GM23338 (cell line): ENCODE measurements at regions not wholly inside any gene's neighbourhood (a gene's known extent, or its start where the extent isn't known, plus 50 kb on each side); places are given as distances from the start of the nearest gene placed in this dataset.

Source experiments
- ATAC-seq: fragments of 200-7000 bp; cut with Tn5 transposase; 3 replicates; pipeline ENCODE4 v1.9.1; 2020
- DNase-seq: peaks from one replicate; pipeline ENCODE4 v3.0.0-alpha.2; 2015; ENCODE audit warnings: low spot score
- H2AFZ ChIP-seq: fragments of 200-600 bp; sonication (generic); 2 replicates; pipeline ENCODE4 v1.8.0; 2016; ENCODE audit warnings: antibody characterized with exemption, mild to moderate bottlenecking, moderate library complexity
- H3F3A ChIP-seq: fragments of 200-600 bp; sonication (generic); replicated peaks from 2 replicates; pipeline ENCODE4 v1.8.0; 2017; ENCODE audit warnings: antibody characterized with exemption, mixed run types, low read depth
- H3K27ac ChIP-seq: fragments of 200-600 bp; sonication (generic); 2 replicates; pipeline ENCODE4 v1.6.1; 2016; ENCODE audit warnings: low read depth
- H3K27me3 ChIP-seq: fragments of 200-600 bp; sonication (generic); 2 replicates; pipeline ENCODE4 v1.8.0; 2016; ENCODE audit warnings: mild to moderate bottlenecking, mixed run types, moderate library complexity; ENCODE audit not compliant: insufficient read depth
- H3K36me3 ChIP-seq: fragments of 200-600 bp; sonication (generic); 2 replicates; pipeline ENCODE4 v1.8.0; 2016; ENCODE audit warnings: mild to moderate bottlenecking; ENCODE audit not compliant: insufficient read depth
- H3K4me1 ChIP-seq: fragments of 200-600 bp; sonication (generic); 2 replicates; pipeline ENCODE4 v1.8.0; 2016; ENCODE audit warnings: mild to moderate bottlenecking, moderate library complexity; ENCODE audit not compliant: insufficient read depth
- H3K4me2 ChIP-seq: fragments of 200-600 bp; sonication (generic); 2 replicates; pipeline ENCODE4 v1.7.1; 2017; ENCODE audit warnings: mixed run types
- H3K4me3 ChIP-seq: fragments of 200-600 bp; sonication (generic); 2 replicates; pipeline ENCODE4 v1.6.1; 2016; ENCODE audit warnings: mixed run types
- H3K79me2 ChIP-seq: fragments of 200-600 bp; sonication (generic); replicated peaks from 2 replicates; pipeline ENCODE4 v1.8.0; 2017; ENCODE audit warnings: mild to moderate bottlenecking; ENCODE audit not compliant: insufficient read depth
- H3K9me2 ChIP-seq: fragments of 200-600 bp; sonication (generic); 2 replicates; pipeline ENCODE4 v1.8.0; 2017; ENCODE audit not compliant: insufficient read depth
- H4K20me1 ChIP-seq: fragments of 200-600 bp; sonication (generic); replicated peaks from 2 replicates; pipeline ENCODE4 v1.8.0; 2017; ENCODE audit warnings: mild to moderate bottlenecking; ENCODE audit not compliant: insufficient read depth
- H3K27ac Mint-ChIP-seq: 2 replicates; pipeline ENCODE4 v1.8.0; 2020; ENCODE audit warnings: inconsistent platforms, mild to moderate bottlenecking, moderate library complexity, mixed read lengths
- H3K27me3 Mint-ChIP-seq: 3 replicates; pipeline ENCODE4 v1.8.0; 2022; ENCODE audit warnings: low read depth, mild to moderate bottlenecking, moderate library complexity, mixed read lengths, inconsistent platforms; ENCODE audit not compliant: insufficient read depth, poor library complexity
- H3K36me3 Mint-ChIP-seq: 3 replicates; pipeline ENCODE4 v1.8.0; 2021; ENCODE audit warnings: low read depth, mild to moderate bottlenecking, inconsistent platforms, moderate library complexity, mixed read lengths
- H3K4me1 Mint-ChIP-seq: 3 replicates; pipeline ENCODE4 v1.8.0; 2020; ENCODE audit warnings: mild to moderate bottlenecking, inconsistent platforms, mixed read lengths
- H3K4me3 Mint-ChIP-seq: 3 replicates; pipeline ENCODE4 v1.8.0; 2021; ENCODE audit warnings: moderate library complexity, mild to moderate bottlenecking, inconsistent platforms, mixed read lengths
- H3K9me3 Mint-ChIP-seq: 3 replicates; pipeline ENCODE4 v1.8.0; 2020; ENCODE audit warnings: moderate library complexity, mild to moderate bottlenecking, inconsistent platforms, mixed read lengths
- CREB1 ChIP-seq: fragments of 250-450 bp; sonication (Bioruptor Pico); IDR thresholded peaks from 2 replicates; pipeline ENCODE4 v1.5.0; 2020; ENCODE audit warnings: low read depth, mild to moderate bottlenecking, moderate library complexity
- EZH2 ChIP-seq: fragments of 200-600 bp; sonication (generic); IDR thresholded peaks from one replicate; pipeline ENCODE4 v1.8.0; 2017; ENCODE audit warnings: antibody characterized with exemption, mild to moderate bottlenecking, low read depth; ENCODE audit not compliant: unreplicated experiment
- EZH2phosphoT487 ChIP-seq: fragments of 200-600 bp; sonication (generic); IDR thresholded peaks from one replicate; pipeline ENCODE4 v1.8.1; 2018; ENCODE audit warnings: antibody characterized with exemption; ENCODE audit not compliant: unreplicated experiment
- JUNB ChIP-seq: IDR thresholded peaks from one replicate; pipeline ENCODE4 v1.6.1; 2016; ENCODE audit warnings: antibody characterized with exemption; ENCODE audit not compliant: unreplicated experiment
- NANOG ChIP-seq: IDR thresholded peaks from 2 replicates; pipeline ENCODE4 v1.6.1; 2016; ENCODE audit warnings: antibody characterized with exemption, borderline replicate concordance
- POLR2AphosphoS5 ChIP-seq: IDR thresholded peaks from 2 replicates; pipeline ENCODE4 v1.6.1; 2016; ENCODE audit warnings: antibody characterized with exemption, low read depth
- STAT1 ChIP-seq: IDR thresholded peaks from one replicate; pipeline ENCODE4 v1.6.1; 2016; ENCODE audit warnings: antibody characterized with exemption; ENCODE audit not compliant: unreplicated experiment
- ZNF114 ChIP-seq: fragments of 250-450 bp; sonication (Bioruptor Pico); IDR thresholded peaks from 2 replicates; pipeline ENCODE4 v1.5.0; 2020; ENCODE audit warnings: mild to moderate bottlenecking, moderate library complexity
- ZNF331 ChIP-seq: fragments of 250-450 bp; sonication (Bioruptor Pico); IDR thresholded peaks from 2 replicates; pipeline ENCODE4 v1.5.0; 2020; ENCODE audit warnings: low read depth, mild to moderate bottlenecking, moderate library complexity
- TF ChIP-seq, protein P1 (sequence below): fragments of 250-450 bp; sonication (Bioruptor Pico); IDR thresholded peaks from 2 replicates; pipeline ENCODE4 v1.5.0; 2020; ENCODE audit warnings: mild to moderate bottlenecking, moderate library complexity
- TF ChIP-seq, protein P2 (sequence below): IDR thresholded peaks from 2 replicates; pipeline ENCODE4 v1.6.1; 2016; ENCODE audit warnings: antibody characterized with exemption
- TF ChIP-seq, protein P3 (sequence below), 2 experiments: fragments of 200-600 bp in 1 of 2; sonication (generic) in 1 of 2; conservative IDR thresholded peaks; 2 replicates each; pipeline versions ENCODE4 v1.5.1 to v1.6.1; 2016 to 2017; ENCODE audit warnings: antibody characterized with exemption in 2 of 2, low read depth in 2 of 2, mild to moderate bottlenecking in 2 of 2, moderate library complexity in 1 of 2
- TF ChIP-seq, protein P4 (sequence below): IDR thresholded peaks from one replicate; pipeline ENCODE4 v1.6.1; 2018; ENCODE audit warnings: antibody characterized with exemption; ENCODE audit not compliant: unreplicated experiment

DNA sequence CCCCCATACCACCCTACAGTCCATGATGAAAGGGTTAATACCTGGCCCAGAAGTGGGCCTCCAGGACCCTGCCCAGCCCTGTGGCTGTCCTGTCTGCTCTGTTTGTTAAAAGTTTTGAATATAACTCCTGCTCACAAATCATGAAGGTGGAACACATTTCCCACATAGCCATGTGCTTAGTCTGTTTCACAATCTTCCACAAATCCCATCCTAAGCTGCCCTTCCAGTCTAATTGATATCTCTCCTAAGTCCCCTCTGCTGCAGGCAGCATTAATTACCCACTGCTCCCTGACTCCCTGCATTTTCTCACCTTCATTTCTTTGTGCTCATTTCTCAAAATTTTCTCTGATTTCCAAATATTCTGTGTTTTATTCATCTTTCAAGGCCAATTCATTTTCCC, 142.6 kb downstream of the AASDH start:
- H4K20me1 ChIP-seq = no peaks in the 10 kb centered on the region
- Mint-ChIP-seq H3K36me3 (no peaks in the 10 kb centered on the region), H3K9me3 (no peaks in the 10 kb centered on the region), H3K4me1 (peaks cover 27% of the 10 kb centered on the region), H3K27me3 (peaks cover 4% of the 10 kb centered on the region), H3K4me3 (no peak overlapping the region), H3K27ac (no peak overlapping the region)
- H3K79me2 ChIP-seq = no peaks in the 10 kb centered on the region
- H3K9me2 ChIP-seq = no peaks in the 10 kb centered on the region; the same call in 1 of the 2 replicates
- H3K4me3 ChIP-seq = no peak overlapping the region
- H3K27ac ChIP-seq = no peak overlapping the region
- no peaks in the 10 kb centered on the region for H3K36me3 ChIP-seq
- ATAC-seq (no peak), DNase-seq (no peak)
- no peak overlapping the region for H2AFZ ChIP-seq
- H3K4me2 ChIP-seq = no peak overlapping the region
- TF ChIP-seq NANOG (no peak), CREB1 (CRISPR knock-in tag) (no peak), EZH2phosphoT487 (no peak), ZNF331 (CRISPR knock-in tag) (no peak), POLR2AphosphoS5 (no peak), EZH2 (no peak), JUNB (no peak), STAT1 (no peak), ZNF114 (CRISPR knock-in tag) (no peak)
- TF ChIP-seq, protein P1, sequence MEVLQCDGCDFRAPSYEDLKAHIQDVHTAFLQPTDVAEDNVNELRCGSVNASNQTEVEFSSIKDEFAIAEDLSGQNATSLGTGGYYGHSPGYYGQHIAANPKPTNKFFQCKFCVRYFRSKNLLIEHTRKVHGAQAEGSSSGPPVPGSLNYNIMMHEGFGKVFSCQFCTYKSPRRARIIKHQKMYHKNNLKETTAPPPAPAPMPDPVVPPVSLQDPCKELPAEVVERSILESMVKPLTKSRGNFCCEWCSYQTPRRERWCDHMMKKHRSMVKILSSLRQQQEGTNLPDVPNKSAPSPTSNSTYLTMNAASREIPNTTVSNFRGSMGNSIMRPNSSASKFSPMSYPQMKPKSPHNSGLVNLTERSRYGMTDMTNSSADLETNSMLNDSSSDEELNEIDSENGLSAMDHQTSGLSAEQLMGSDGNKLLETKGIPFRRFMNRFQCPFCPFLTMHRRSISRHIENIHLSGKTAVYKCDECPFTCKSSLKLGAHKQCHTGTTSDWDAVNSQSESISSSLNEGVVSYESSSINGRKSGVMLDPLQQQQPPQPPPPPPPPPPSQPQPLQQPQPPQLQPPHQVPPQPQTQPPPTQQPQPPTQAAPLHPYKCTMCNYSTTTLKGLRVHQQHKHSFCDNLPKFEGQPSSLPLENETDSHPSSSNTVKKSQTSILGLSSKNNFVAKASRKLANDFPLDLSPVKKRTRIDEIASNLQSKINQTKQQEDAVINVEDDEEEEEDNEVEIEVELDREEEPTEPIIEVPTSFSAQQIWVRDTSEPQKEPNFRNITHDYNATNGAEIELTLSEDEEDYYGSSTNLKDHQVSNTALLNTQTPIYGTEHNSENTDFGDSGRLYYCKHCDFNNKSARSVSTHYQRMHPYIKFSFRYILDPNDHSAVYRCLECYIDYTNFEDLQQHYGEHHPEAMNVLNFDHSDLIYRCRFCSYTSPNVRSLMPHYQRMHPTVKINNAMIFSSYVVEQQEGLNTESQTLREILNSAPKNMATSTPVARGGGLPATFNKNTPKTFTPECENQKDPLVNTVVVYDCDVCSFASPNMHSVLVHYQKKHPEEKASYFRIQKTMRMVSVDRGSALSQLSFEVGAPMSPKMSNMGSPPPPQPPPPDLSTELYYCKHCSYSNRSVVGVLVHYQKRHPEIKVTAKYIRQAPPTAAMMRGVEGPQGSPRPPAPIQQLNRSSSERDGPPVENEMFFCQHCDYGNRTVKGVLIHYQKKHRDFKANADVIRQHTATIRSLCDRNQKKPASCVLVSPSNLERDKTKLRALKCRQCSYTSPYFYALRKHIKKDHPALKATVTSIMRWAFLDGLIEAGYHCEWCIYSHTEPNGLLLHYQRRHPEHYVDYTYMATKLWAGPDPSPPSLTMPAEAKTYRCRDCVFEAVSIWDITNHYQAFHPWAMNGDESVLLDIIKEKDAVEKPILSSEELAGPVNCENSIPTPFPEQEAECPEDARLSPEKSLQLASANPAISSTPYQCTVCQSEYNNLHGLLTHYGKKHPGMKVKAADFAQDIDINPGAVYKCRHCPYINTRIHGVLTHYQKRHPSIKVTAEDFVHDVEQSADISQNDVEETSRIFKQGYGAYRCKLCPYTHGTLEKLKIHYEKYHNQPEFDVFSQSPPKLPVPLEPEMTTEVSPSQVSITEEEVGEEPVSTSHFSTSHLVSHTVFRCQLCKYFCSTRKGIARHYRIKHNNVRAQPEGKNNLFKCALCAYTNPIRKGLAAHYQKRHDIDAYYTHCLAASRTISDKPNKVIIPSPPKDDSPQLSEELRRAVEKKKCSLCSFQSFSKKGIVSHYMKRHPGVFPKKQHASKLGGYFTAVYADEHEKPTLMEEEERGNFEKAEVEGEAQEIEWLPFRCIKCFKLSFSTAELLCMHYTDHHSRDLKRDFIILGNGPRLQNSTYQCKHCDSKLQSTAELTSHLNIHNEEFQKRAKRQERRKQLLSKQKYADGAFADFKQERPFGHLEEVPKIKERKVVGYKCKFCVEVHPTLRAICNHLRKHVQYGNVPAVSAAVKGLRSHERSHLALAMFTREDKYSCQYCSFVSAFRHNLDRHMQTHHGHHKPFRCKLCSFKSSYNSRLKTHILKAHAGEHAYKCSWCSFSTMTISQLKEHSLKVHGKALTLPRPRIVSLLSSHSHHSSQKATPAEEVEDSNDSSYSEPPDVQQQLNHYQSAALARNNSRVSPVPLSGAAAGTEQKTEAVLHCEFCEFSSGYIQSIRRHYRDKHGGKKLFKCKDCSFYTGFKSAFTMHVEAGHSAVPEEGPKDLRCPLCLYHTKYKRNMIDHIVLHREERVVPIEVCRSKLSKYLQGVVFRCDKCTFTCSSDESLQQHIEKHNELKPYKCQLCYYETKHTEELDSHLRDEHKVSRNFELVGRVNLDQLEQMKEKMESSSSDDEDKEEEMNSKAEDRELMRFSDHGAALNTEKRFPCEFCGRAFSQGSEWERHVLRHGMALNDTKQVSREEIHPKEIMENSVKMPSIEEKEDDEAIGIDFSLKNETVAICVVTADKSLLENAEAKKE = no peak
- TF ChIP-seq, protein P2, sequence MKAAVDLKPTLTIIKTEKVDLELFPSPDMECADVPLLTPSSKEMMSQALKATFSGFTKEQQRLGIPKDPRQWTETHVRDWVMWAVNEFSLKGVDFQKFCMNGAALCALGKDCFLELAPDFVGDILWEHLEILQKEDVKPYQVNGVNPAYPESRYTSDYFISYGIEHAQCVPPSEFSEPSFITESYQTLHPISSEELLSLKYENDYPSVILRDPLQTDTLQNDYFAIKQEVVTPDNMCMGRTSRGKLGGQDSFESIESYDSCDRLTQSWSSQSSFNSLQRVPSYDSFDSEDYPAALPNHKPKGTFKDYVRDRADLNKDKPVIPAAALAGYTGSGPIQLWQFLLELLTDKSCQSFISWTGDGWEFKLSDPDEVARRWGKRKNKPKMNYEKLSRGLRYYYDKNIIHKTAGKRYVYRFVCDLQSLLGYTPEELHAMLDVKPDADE = no peak
- TF ChIP-seq, protein P3, sequence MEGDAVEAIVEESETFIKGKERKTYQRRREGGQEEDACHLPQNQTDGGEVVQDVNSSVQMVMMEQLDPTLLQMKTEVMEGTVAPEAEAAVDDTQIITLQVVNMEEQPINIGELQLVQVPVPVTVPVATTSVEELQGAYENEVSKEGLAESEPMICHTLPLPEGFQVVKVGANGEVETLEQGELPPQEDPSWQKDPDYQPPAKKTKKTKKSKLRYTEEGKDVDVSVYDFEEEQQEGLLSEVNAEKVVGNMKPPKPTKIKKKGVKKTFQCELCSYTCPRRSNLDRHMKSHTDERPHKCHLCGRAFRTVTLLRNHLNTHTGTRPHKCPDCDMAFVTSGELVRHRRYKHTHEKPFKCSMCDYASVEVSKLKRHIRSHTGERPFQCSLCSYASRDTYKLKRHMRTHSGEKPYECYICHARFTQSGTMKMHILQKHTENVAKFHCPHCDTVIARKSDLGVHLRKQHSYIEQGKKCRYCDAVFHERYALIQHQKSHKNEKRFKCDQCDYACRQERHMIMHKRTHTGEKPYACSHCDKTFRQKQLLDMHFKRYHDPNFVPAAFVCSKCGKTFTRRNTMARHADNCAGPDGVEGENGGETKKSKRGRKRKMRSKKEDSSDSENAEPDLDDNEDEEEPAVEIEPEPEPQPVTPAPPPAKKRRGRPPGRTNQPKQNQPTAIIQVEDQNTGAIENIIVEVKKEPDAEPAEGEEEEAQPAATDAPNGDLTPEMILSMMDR (conservative IDR thresholded peaks at IDR 0.05; ENCODE audit: low read depth in 2 of 2) = no peak
- TF ChIP-seq, protein P4, sequence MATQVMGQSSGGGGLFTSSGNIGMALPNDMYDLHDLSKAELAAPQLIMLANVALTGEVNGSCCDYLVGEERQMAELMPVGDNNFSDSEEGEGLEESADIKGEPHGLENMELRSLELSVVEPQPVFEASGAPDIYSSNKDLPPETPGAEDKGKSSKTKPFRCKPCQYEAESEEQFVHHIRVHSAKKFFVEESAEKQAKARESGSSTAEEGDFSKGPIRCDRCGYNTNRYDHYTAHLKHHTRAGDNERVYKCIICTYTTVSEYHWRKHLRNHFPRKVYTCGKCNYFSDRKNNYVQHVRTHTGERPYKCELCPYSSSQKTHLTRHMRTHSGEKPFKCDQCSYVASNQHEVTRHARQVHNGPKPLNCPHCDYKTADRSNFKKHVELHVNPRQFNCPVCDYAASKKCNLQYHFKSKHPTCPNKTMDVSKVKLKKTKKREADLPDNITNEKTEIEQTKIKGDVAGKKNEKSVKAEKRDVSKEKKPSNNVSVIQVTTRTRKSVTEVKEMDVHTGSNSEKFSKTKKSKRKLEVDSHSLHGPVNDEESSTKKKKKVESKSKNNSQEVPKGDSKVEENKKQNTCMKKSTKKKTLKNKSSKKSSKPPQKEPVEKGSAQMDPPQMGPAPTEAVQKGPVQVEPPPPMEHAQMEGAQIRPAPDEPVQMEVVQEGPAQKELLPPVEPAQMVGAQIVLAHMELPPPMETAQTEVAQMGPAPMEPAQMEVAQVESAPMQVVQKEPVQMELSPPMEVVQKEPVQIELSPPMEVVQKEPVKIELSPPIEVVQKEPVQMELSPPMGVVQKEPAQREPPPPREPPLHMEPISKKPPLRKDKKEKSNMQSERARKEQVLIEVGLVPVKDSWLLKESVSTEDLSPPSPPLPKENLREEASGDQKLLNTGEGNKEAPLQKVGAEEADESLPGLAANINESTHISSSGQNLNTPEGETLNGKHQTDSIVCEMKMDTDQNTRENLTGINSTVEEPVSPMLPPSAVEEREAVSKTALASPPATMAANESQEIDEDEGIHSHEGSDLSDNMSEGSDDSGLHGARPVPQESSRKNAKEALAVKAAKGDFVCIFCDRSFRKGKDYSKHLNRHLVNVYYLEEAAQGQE = no peak
- no peaks in the 10 kb centered on the region for H3K27me3 ChIP-seq
- peaks cover 26% of the 10 kb centered on the region for H3K4me1 ChIP-seq
- H3F3A ChIP-seq = no peaks in the 10 kb centered on the region
